Vagina (tissue), 2 donors: ENCODE measurements at regions not wholly inside any gene's neighbourhood (a gene's known extent, or its start where the extent isn't known, plus 50 kb on each side); places are given as distances from the start of the nearest gene placed in this dataset.

Experiments used
- CTCF ChIP-seq, 3 experiments: fragments of 450-650 bp in 2 of 3; fragments of 200-600 bp in 1 of 3; sonication (generic) in 1 of 3; IDR thresholded peaks; one replicate each; pipeline ENCODE4 v1.5.1; 2017 to 2019; ENCODE audit warnings: antibody characterized with exemption in 3 of 3, mild to moderate bottlenecking in 2 of 3, moderate library complexity in 2 of 3
- POLR2AphosphoS5 ChIP-seq, 2 donors: sonication (generic); formaldehyde crosslinking; IDR thresholded peaks; one replicate each; pipeline ENCODE4 v1.9.0; 2017; ENCODE audit warnings: antibody characterized with exemption in 2 of 2, mild to moderate bottlenecking in 2 of 2, low read depth in 1 of 2; ENCODE audit not compliant: insufficient read depth in 1 of 2

DNA sequence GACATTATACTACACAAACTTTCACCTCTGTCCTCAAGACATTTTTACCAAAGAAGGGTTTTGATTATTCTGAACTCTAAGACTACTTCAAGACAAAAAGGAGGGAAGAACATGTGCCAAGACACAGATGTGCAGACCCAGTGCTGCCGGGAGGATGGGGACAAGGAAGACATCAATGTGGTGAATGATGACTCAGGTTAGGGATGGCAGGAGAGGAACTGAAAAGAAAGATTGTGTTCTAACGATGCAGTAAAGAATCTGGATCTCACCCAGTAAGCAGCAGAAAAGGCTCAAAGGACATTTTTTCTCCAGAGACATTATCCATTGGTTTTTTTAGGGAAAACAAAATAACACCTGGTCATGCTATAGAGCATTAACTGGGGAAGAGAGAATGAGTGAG is 449.9 kb upstream of the NR2F2 start:
- TF ChIP-seq POLR2AphosphoS5 (IDR thresholded peaks at IDR 0.05; ENCODE audit: insufficient read depth in 1 of 2, low read depth in 1 of 2) (no peak), CTCF (IDR thresholded peaks at IDR 0.05) (no peak)
